GM12873 (cell line): ENCODE measurements at regions not wholly inside any gene's neighbourhood (a gene's known extent, or its start where the extent isn't known, plus 50 kb on each side); places are given as distances from the start of the nearest gene placed in this dataset.

Source experiments
- CTCF ChIP-seq: IDR thresholded peaks from 2 replicates; pipeline ENCODE4 v1.5.1; 2012; ENCODE audit warnings: low read depth, mild to moderate bottlenecking, moderate library complexity, low read length, control low read depth; ENCODE audit not compliant: insufficient read depth; ENCODE audit errors: missing control alignments

GRCh38 chr2:12325806-12326205, 390.9 kb upstream of the TRIB2 start:
- TF ChIP-seq CTCF: no peak

- peak; percentile 60 for TF ChIP-seq CTCF
Observed at GRCh38 chr2:12326449-12327190, 390.1 kb upstream of the TRIB2 start.

GRCh38 chr2:12330916-12331315, 385.8 kb upstream of the TRIB2 start:
- no peak for TF ChIP-seq CTCF

GRCh38 chr2:12331698-12332097, 385.0 kb upstream of the TRIB2 start:
- no peak for TF ChIP-seq CTCF

- TF ChIP-seq CTCF: no peak
Observed at GRCh38 chr2:12333293-12333692, 383.4 kb upstream of the TRIB2 start.

- no peak for TF ChIP-seq CTCF
Observed at GRCh38 chr2:12334412-12334966, 382.2 kb upstream of the TRIB2 start.

- TF ChIP-seq CTCF: no peak
Observed at GRCh38 chr2:12335131-12335530, 381.6 kb upstream of the TRIB2 start.
